D721Med (cell line): ENCODE measurements at regions not wholly inside any gene's neighbourhood (a gene's known extent, or its start where the extent isn't known, plus 50 kb on each side); places are given as distances from the start of the nearest gene placed in this dataset.
A peak's percentile ranks its signal among the peaks of the same experiment; 100 is the strongest.

Source experiments
- DNase-seq: peaks from one replicate; pipeline ENCODE4 v3.0.0; 2011; ENCODE audit warnings: low spot score; ENCODE audit not compliant: insufficient read length
- FAIRE-seq: peaks from 2 replicates; lab custom pipeline; 2011; peaks lifted over from hg19 to GRCh38; lab: Jason Lieb, UNC
- CTCF ChIP-seq: IDR thresholded peaks from 2 replicates; pipeline ENCODE4 v1.5.1; 2012; ENCODE audit warnings: mild to moderate bottlenecking, control low read depth; ENCODE audit not compliant: insufficient read depth; ENCODE audit errors: missing control alignments

GRCh38 chr18:41724195-41724594 is 230.8 kb upstream of the PIK3C3 start:
- DNase-seq (no peak), FAIRE-seq (peak; percentile 81)
- TF ChIP-seq CTCF = no peak

GRCh38 chr18:41721103-41721790 is 233.8 kb upstream of the PIK3C3 start:
- DNase-seq (no peak), FAIRE-seq (no peak)
- no peak for TF ChIP-seq CTCF

GRCh38 chr18:41720226-41720625 is 234.8 kb upstream of the PIK3C3 start:
- no peak for TF ChIP-seq CTCF
- DNase-seq = no peak
- no peak for FAIRE-seq

- no peak for FAIRE-seq
- no peak for TF ChIP-seq CTCF
- DNase-seq = no peak
Measured at GRCh38 chr18:41719808-41720207, 235.2 kb upstream of the PIK3C3 start.

GRCh38 chr18:41714872-41715271 is 240.2 kb upstream of the PIK3C3 start:
- no peak for DNase-seq
- FAIRE-seq = no peak
- TF ChIP-seq CTCF = no peak

- FAIRE-seq (no peak), DNase-seq (no peak)
- TF ChIP-seq CTCF = no peak
Measured at GRCh38 chr18:41713969-41714825, 240.8 kb upstream of the PIK3C3 start.

- FAIRE-seq (no peak), DNase-seq (no peak)
- TF ChIP-seq CTCF = no peak
Measured at GRCh38 chr18:41706301-41706700, 248.7 kb upstream of the PIK3C3 start.
